SJCRH30 (cell line): ENCODE measurements at regions not wholly inside any gene's neighbourhood (a gene's known extent, or its start where the extent isn't known, plus 50 kb on each side); places are given as distances from the start of the nearest gene placed in this dataset.

Source experiments
- DNase-seq, 2 experiments: peaks; one replicate each; pipeline ENCODE4 v3.0.0-alpha.2; 2015 to 2020
- H3K27ac ChIP-seq: fragments of 250-450 bp; sonication (Bioruptor Pico); 2 replicates; pipeline ENCODE4 v1.5.1; 2020; ENCODE audit warnings: mild to moderate bottlenecking, moderate library complexity
- H3K27me3 ChIP-seq: fragments of 250-450 bp; sonication (Bioruptor Pico); 2 replicates; pipeline ENCODE4 v1.5.1; 2020; ENCODE audit warnings: mild to moderate bottlenecking, moderate library complexity
- H3K36me3 ChIP-seq: fragments of 250-450 bp; sonication (Bioruptor Pico); 2 replicates; pipeline ENCODE4 v1.5.1; 2020; ENCODE audit warnings: mild to moderate bottlenecking, moderate library complexity
- H3K4me1 ChIP-seq: fragments of 250-450 bp; sonication (Bioruptor Pico); 2 replicates; pipeline ENCODE4 v1.5.1; 2020; ENCODE audit warnings: mild to moderate bottlenecking, moderate library complexity
- H3K4me3 ChIP-seq: fragments of 250-450 bp; sonication (Bioruptor Pico); 2 replicates; pipeline ENCODE4 v1.5.1; 2020; ENCODE audit warnings: mild to moderate bottlenecking, moderate library complexity
- H3K9me3 ChIP-seq: fragments of 250-450 bp; sonication (Bioruptor Pico); replicated peaks from 2 replicates; pipeline ENCODE4 v1.5.1; 2020; ENCODE audit warnings: mild to moderate bottlenecking, moderate library complexity

DNA sequence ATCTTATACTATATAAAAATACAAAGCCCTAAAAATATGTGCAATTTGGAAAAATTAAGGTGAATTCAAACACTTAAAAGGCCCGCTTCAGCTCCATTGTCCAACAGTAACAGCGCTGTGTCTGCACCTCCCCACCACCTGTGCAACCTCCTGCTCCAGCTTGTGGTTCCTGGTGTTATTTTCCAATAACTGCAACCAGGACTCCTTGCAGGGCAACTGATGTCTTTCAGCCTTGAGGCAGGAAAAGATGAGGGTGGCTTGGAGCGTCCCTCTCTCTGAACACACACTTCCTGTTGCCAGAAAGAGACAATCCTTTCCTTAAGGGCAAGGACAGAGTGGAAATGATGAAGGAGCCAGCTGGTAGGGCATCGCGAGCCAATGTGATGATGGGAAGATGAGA, 336.0 kb downstream of the GLRX3 start:
- Histone ChIP-seq H3K27ac (no peak overlapping the region), H3K36me3 (no peaks in the 10 kb centered on the region), H3K4me3 (no peak overlapping the region), H3K9me3 (no peaks in the 10 kb centered on the region), H3K27me3 (no peaks in the 10 kb centered on the region), H3K4me1 (no peaks in the 10 kb centered on the region)
- no peak for DNase-seq

GRCh38 chr10:130474591-130474990, 338.4 kb downstream of the GLRX3 start:
- Histone ChIP-seq H3K9me3 (no peaks in the 10 kb centered on the region), H3K27ac (no peak overlapping the region), H3K4me1 (no peaks in the 10 kb centered on the region), H3K4me3 (no peak overlapping the region), H3K27me3 (no peaks in the 10 kb centered on the region), H3K36me3 (no peaks in the 10 kb centered on the region)
- no peak for DNase-seq

DNA sequence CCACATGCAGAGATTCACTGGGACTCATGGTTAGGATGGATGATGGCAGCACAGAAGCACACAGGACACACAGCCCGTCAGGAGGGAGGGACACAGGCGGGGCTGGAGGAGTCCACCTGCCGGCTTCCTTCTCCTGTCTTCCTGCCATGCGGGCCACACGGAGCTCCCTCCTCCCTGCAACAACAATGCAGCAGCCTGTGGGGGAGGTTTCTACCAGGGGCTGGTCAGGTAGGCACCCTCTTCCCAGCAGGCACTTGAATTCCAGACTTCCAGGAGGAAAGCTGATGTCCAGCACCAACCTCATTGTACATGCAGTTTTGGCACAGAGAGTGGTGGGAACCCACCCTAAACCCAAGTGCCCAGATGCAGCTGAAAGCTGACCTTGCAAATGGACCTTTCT, 341.2 kb downstream of the GLRX3 start:
- H3K9me3 ChIP-seq, result no peaks in the 10 kb centered on the region
- no peak overlapping the region for H3K4me3 ChIP-seq
- H3K36me3 ChIP-seq, result no peaks in the 10 kb centered on the region
- H3K4me1 ChIP-seq, result no peaks in the 10 kb centered on the region
- no peak overlapping the region for H3K27ac ChIP-seq
- no peak for DNase-seq
- no peaks in the 10 kb centered on the region for H3K27me3 ChIP-seq

GRCh38 chr10:130479146-130479545, 343.0 kb downstream of the GLRX3 start:
- Histone ChIP-seq H3K4me1 (no peaks in the 10 kb centered on the region), H3K27me3 (no peaks in the 10 kb centered on the region), H3K27ac (no peak overlapping the region), H3K9me3 (no peaks in the 10 kb centered on the region), H3K4me3 (no peak overlapping the region), H3K36me3 (no peaks in the 10 kb centered on the region)
- DNase-seq, result no peak

DNA sequence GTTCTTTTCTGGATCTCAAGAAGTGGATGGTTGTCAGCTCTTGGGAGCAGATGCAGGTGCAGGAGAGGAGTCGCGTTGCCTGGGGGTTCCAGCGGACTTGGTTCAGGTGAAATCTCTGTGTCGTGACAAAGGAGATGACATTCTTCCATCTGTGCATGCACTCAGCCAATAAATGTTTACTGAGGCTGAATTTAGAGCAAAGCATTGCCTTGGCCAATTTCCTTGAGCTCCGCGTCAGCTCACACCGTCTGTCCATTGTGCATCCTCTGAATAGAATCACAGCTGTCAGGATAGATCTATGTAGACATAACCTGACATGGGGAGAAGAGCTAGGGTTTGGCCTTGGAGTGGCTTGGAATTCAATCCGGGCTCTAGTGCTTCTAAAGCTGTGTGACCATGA, 343.7 kb downstream of the GLRX3 start:
- H3K4me1 ChIP-seq, result no peaks in the 10 kb centered on the region
- H3K27me3 ChIP-seq, result no peaks in the 10 kb centered on the region
- H3K27ac ChIP-seq, result no peak overlapping the region
- no peak overlapping the region for H3K4me3 ChIP-seq
- DNase-seq, result no peak
- no peaks in the 10 kb centered on the region for H3K9me3 ChIP-seq
- H3K36me3 ChIP-seq, result no peaks in the 10 kb centered on the region

GRCh38 chr10:130480491-130480890, 344.3 kb downstream of the GLRX3 start:
- Histone ChIP-seq H3K4me3 (no peak overlapping the region), H3K4me1 (no peaks in the 10 kb centered on the region), H3K27me3 (no peaks in the 10 kb centered on the region), H3K27ac (no peak overlapping the region), H3K36me3 (no peaks in the 10 kb centered on the region), H3K9me3 (no peaks in the 10 kb centered on the region)
- no peak for DNase-seq

DNA sequence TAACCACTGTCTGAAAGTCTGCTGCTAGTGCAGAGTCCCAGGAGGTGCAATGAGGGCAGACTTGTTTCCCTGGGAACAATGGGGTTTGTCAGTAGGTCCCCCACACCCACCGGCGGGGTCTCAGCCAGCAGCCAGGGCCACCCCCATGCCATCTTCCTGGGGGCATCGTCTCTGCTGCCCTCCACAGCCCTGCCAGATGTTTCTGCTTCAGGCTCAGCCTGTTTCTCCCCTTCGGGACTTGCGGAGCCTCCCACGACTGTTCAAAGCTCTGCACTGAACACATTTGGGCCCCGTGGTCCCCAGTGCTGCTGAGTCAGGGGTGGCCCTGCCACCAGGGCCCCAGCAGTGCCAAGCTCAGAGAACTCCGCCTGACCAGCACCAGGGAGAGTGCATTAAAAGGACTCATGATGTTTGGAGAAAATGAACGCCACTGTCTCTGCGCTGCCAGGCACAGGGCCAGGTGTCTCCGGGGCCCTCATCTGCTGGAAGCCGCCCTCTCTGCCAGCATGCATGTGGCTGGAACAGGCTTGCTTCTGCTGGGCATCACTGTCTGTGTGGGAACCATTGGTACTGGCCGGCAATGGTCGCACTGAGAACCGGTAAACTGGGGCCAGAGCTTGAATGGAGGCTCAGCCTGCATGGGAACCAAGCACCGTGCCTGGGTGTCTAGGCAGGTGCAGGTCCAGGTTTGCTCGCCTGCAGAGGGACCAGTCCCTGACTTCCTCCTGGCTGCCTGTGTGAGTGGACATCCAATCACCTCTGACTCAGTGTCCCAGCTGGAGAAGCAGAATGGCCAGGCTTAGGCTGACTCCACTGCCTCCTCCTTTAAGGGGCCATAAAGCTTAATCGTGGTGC, 345.1 kb downstream of the GLRX3 start:
- Histone ChIP-seq H3K9me3 (no peaks in the 10 kb centered on the region), H3K36me3 (no peaks in the 10 kb centered on the region), H3K27ac (no peak overlapping the region), H3K4me3 (no peak overlapping the region), H3K4me1 (no peaks in the 10 kb centered on the region), H3K27me3 (no peaks in the 10 kb centered on the region)
- DNase-seq, result no peak

DNA sequence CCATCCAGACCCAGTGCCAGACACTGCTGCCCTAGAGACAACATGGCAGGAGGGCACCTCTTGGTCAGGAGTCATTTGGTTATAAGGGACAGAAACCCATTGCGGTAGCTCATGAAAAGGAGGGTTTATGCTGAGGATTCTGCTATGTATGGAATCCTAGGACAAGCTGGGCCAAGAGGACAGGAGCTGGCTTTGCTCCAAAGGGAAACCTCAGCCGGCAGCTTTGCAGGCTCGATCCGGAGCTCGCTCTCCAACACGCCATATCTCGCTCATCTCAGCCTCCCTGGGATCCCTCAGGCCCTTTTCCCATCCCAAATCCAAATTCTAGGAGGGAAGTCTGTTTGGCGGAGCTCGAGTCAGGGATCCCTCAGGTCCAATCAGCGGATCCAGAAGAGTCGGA, 345.7 kb downstream of the GLRX3 start:
- Histone ChIP-seq H3K36me3 (no peaks in the 10 kb centered on the region), H3K4me3 (no peak overlapping the region), H3K9me3 (no peaks in the 10 kb centered on the region), H3K27me3 (no peaks in the 10 kb centered on the region), H3K27ac (no peak overlapping the region), H3K4me1 (no peaks in the 10 kb centered on the region)
- no peak for DNase-seq

- no peak for DNase-seq
- Histone ChIP-seq H3K27ac (no peak overlapping the region), H3K9me3 (no peaks in the 10 kb centered on the region), H3K4me1 (no peaks in the 10 kb centered on the region), H3K36me3 (no peaks in the 10 kb centered on the region), H3K4me3 (no peak overlapping the region), H3K27me3 (no peaks in the 10 kb centered on the region)
Observed at GRCh38 chr10:130483691-130484467, 347.7 kb downstream of the GLRX3 start.

DNA sequence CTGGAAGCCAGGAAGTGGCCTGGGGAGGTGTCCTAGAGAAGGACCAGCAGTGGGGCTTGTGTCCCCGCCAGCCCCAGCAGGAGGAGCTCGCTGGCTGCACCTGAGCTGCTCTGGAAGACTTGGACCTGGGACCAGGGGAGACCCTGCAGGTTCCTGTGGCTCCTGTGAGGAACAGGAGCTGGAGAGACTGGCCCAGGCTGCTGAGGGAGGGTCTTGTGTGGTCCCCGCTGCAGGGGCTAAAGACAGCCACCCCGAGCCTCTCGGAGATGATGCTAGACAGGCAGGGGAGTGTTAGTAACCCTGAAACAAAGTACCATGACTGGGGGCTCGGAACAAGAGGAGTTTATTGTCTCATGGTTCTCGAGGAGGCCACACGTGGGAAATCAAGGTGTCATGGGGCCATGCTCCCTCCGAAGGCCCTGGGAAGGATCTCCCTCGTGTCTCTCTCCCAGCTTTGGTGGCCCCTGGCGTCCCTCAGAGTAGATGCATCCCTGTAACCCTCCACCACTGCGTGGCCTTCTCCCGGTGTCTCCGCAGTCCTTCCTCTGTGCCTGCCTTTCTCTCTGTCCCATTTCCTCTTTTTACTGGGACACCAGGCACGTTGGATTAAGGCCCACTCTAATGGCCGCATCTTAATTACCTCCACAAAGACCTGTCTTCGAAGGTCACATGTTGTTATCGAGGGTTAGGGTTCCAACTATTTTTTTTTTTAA, 348.4 kb downstream of the GLRX3 start:
- no peak for DNase-seq
- H3K9me3 ChIP-seq, result no peaks in the 10 kb centered on the region
- H3K27ac ChIP-seq, result no peak overlapping the region
- no peak overlapping the region for H3K4me3 ChIP-seq
- no peaks in the 10 kb centered on the region for H3K4me1 ChIP-seq
- H3K36me3 ChIP-seq, result no peaks in the 10 kb centered on the region
- H3K27me3 ChIP-seq, result no peaks in the 10 kb centered on the region

DNA sequence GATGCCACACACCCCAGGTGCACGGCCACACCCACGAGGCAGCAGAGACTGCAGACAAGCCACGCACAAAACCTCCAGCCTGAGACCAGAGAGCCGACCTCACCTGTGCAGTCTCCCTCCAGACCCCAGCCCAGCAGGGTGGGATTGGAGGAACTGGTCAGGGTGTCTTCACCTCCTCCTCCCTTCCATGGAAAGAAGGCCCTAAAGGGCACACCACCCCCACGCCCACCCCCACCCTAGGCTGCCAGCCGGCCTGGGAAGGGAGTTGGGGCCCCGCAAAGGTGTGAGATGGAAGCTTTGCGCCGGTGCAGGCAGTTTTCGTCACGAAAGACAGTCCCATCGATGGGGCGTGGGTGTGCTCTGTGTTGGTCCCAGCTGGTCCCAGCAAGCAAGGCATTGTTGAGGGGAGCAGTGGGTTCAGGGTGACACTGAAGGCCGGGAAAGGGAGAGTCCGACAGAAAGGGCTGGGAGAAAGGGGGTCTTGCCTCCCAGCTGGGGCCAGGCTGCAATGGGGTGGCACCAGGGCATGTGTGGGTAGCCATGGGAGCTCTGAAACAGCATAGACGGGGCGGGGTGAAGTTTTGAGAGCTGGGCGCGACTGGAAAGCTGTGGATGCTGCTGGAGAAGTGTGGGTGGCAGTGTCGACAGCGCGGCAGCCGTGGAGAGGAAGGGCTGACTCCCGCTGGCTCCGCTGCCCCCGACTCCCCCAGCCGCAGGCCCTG, 349.2 kb downstream of the GLRX3 start:
- H3K4me1 ChIP-seq, result no peaks in the 10 kb centered on the region
- DNase-seq, result no peak
- no peak overlapping the region for H3K4me3 ChIP-seq
- H3K27ac ChIP-seq, result no peak overlapping the region
- H3K36me3 ChIP-seq, result no peaks in the 10 kb centered on the region
- no peaks in the 10 kb centered on the region for H3K9me3 ChIP-seq
- no peaks in the 10 kb centered on the region for H3K27me3 ChIP-seq

- no peak overlapping the region for H3K27ac ChIP-seq
- no peaks in the 10 kb centered on the region for H3K27me3 ChIP-seq
- no peaks in the 10 kb centered on the region for H3K4me1 ChIP-seq
- no peaks in the 10 kb centered on the region for H3K9me3 ChIP-seq
- no peak overlapping the region for H3K4me3 ChIP-seq
- no peaks in the 10 kb centered on the region for H3K36me3 ChIP-seq
- no peak for DNase-seq
Observed at GRCh38 chr10:130485958-130486895, 350.0 kb downstream of the GLRX3 start.

DNA sequence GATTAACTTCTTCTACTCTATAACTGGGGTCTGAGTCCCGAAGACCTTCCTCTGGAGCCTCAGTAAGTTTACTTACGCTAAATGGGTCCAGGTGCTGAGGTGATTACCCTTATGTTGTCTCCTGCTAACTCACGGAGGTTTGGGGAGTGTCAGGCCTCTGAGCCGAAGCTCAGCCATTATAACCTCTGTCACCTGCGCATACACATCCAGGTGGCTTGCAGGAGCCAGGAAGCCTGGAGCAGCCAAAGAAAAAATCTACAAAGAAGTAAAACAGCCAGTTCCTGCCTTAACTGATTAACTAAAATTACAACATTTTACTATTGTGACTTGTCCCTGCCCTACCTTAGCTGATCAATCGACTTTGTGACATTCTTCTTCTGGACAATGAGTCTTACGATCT, 350.7 kb downstream of the GLRX3 start:
- H3K36me3 ChIP-seq, result no peaks in the 10 kb centered on the region
- DNase-seq, result no peak
- H3K4me1 ChIP-seq, result no peaks in the 10 kb centered on the region
- H3K27me3 ChIP-seq, result no peaks in the 10 kb centered on the region
- no peaks in the 10 kb centered on the region for H3K9me3 ChIP-seq
- no peak overlapping the region for H3K4me3 ChIP-seq
- no peak overlapping the region for H3K27ac ChIP-seq

- no peak overlapping the region for H3K27ac ChIP-seq
- H3K9me3 ChIP-seq, result no peaks in the 10 kb centered on the region
- H3K36me3 ChIP-seq, result no peaks in the 10 kb centered on the region
- H3K4me1 ChIP-seq, result no peaks in the 10 kb centered on the region
- H3K27me3 ChIP-seq, result no peaks in the 10 kb centered on the region
- no peak for DNase-seq
- no peak overlapping the region for H3K4me3 ChIP-seq
Observed at GRCh38 chr10:130487566-130487965, 351.4 kb downstream of the GLRX3 start.
